Lower leg skin (tissue), 4 donors: ENCODE measurements at regions not wholly inside any gene's neighbourhood (a gene's known extent, or its start where the extent isn't known, plus 50 kb on each side); places are given as distances from the start of the nearest gene placed in this dataset.

Source experiments
- DNase-seq, 2 donors: peaks; one replicate each; pipeline ENCODE4 v3.0.0-alpha.2; 2019; ENCODE audit warnings: low spot score in 2 of 2
- H3K4me3 ChIP-seq: fragments of 200-600 bp; sonication (generic); 2 replicates; pipeline ENCODE4 v1.5.1; 2017; ENCODE audit warnings: mild to moderate bottlenecking, low read depth; ENCODE audit not compliant: poor library complexity, severe bottlenecking
- POLR2A ChIP-seq, 2 donors: fragments of 450-650 bp; IDR thresholded peaks; one replicate each; pipeline ENCODE4 v1.6.1; 2016 to 2017; ENCODE audit warnings: antibody characterized with exemption in 2 of 2, mild to moderate bottlenecking in 1 of 2, moderate library complexity in 1 of 2
- WGBS, 2 donors: methylation state at CpG; one replicate each; pipeline ENCODE4 v1.1.5; 2018; 5-methylcytosine and 5-hydroxymethylcytosine counted together
- intact Hi-C: fragments of 100-400 bp; cut with DNase I; formaldehyde crosslinking; loops from one replicate; pipeline ENCODE4 v1.15.0; 2023; ENCODE audit warnings: low total_unique reads
- TF ChIP-seq, protein P1 (sequence below), 3 donors: fragments of 450-650 bp; IDR thresholded peaks; one replicate each; pipeline ENCODE4 v1.5.1; 2016; ENCODE audit warnings: antibody characterized with exemption in 3 of 3, mild to moderate bottlenecking in 3 of 3, moderate library complexity in 2 of 3

DNA sequence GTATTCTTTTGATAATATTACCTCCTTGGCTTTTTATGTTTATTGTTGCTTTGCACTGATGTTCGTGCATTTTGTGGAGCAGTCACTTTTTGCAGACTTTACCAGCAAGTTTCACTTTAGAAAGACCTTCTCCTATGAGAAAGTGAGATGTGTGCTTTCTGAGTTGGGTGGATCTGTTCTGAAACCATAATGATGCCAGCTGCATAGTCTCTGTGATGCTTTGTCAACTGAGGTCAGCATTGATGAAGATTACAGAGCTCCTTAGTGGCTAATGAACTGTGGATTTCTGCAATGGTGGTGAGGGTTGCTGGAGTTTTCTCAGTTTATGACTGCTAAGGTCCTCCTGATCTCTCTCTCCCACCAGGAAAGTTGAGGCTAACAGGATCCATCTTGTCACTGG lies 309.9 kb upstream of the SLITRK6 start:
- H3K4me3 ChIP-seq, result no peak overlapping the region
- no peak for DNase-seq
- intact Hi-C loops, result no loop called here
- TF ChIP-seq POLR2A (IDR thresholded peaks at IDR 0.05), result no peak
- TF ChIP-seq, protein P1, sequence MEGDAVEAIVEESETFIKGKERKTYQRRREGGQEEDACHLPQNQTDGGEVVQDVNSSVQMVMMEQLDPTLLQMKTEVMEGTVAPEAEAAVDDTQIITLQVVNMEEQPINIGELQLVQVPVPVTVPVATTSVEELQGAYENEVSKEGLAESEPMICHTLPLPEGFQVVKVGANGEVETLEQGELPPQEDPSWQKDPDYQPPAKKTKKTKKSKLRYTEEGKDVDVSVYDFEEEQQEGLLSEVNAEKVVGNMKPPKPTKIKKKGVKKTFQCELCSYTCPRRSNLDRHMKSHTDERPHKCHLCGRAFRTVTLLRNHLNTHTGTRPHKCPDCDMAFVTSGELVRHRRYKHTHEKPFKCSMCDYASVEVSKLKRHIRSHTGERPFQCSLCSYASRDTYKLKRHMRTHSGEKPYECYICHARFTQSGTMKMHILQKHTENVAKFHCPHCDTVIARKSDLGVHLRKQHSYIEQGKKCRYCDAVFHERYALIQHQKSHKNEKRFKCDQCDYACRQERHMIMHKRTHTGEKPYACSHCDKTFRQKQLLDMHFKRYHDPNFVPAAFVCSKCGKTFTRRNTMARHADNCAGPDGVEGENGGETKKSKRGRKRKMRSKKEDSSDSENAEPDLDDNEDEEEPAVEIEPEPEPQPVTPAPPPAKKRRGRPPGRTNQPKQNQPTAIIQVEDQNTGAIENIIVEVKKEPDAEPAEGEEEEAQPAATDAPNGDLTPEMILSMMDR (IDR thresholded peaks at IDR 0.05), result no peak
- 82 to 87% methylated on average over 1 of the region's 1 CpG for WGBS, 2 donors

DNA sequence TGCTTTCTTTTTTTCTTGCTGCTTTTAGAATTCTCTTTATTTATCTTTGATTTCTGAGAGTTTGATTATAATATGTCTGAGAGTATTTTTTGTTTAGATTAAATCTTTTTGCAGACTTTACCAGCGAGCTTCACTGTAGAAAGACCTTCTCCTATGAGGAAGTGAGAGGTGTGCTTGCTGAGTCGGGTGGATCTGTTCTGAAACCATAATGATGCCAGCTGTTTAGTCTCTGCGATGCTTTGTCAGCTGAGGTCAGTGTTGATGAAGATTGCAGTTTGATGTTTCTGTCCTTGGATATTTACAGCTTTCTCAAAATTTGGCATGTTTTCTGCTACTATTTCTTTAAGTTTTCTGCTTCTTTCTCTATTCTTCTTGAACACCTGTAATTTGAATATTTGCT lies 309.1 kb upstream of the SLITRK6 start:
- 67 to 77% methylated on average over 3 of the region's 3 CpGs for WGBS, 2 donors
- intact Hi-C loops, result no loop called here

DNA sequence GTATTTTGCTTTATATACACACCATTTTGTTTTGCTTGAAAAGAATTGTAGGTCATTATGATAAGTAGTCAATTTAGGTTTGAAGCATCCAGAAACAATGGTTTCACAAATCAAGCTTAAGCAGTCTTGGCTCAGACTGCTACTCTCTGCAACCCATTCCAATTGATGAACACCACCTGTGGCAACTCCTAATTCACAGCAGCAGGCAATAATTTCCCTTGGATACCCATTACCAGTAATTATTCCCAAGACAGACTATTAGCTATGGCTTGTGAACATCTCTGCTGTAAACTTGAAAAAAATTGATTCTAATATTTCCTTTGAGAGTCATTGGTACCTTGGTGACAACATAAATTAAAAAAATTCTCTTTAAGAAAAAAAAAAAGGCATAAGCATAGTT lies 299.3 kb upstream of the SLITRK6 start:
- no peak overlapping the region for H3K4me3 ChIP-seq
- no peak for DNase-seq
- no peak for TF ChIP-seq POLR2A (IDR thresholded peaks at IDR 0.05)
- intact Hi-C loops, result no loop called here

More for the DNA sequence above, 309.1 kb upstream of the SLITRK6 start:
- no peak overlapping the region for H3K4me3 ChIP-seq
- DNase-seq, result no peak
- TF ChIP-seq, protein P1 (IDR thresholded peaks at IDR 0.05), result no peak
- TF ChIP-seq POLR2A (IDR thresholded peaks at IDR 0.05), result no peak

DNA sequence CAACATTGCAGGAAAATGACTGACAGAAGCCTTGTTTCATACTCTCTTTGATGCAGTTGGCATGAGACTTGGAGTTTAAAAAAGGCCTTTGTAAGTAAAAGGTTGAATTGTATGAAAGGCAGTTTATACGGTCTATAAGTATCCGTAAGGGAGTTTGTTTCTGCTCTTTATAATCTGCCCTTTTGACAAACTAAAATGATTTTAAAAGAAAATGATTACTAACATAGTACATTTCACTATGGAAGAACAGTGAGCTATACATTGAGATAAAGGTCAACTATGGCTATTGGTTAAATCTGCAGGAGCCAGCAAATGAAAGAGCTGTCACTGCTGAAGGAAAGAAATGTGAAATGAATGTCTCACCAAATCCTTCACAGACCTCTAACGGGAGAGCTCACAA lies 296.1 kb upstream of the SLITRK6 start:
- DNase-seq, result no peak
- intact Hi-C loops, result no loop called here
- no peak overlapping the region for H3K4me3 ChIP-seq
- WGBS, 2 donors, result 71 to 79% methylated on average over 3 of the region's 3 CpGs
- TF ChIP-seq, protein P1 (IDR thresholded peaks at IDR 0.05), result no peak
- TF ChIP-seq POLR2A (IDR thresholded peaks at IDR 0.05), result no peak

DNA sequence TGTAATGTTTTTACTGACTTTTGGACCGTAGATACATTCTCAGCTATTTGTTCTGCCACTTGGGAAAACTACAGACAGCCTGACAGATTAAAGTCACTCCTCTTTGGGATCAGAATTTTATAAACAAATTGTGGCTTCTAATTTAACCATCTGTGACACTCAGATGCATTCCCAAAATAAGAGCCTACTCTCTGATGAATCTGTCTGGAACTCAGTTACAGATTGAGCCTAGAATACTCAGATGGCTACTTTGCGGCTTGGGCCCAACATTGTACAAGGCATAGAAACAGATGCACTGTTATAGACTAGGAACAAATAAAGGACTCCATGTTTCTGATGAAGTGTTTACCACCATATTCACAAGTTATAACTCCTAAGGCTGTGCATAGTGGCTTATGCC lies 291.0 kb upstream of the SLITRK6 start:
- no peak for TF ChIP-seq POLR2A (IDR thresholded peaks at IDR 0.05)
- TF ChIP-seq, protein P1 (IDR thresholded peaks at IDR 0.05), result no peak
- intact Hi-C loops, result no loop called here
- WGBS, 2 donors, result 33 to 56% methylated on average over 2 of the region's 2 CpGs
- DNase-seq, result no peak
- H3K4me3 ChIP-seq, result no peak overlapping the region

DNA sequence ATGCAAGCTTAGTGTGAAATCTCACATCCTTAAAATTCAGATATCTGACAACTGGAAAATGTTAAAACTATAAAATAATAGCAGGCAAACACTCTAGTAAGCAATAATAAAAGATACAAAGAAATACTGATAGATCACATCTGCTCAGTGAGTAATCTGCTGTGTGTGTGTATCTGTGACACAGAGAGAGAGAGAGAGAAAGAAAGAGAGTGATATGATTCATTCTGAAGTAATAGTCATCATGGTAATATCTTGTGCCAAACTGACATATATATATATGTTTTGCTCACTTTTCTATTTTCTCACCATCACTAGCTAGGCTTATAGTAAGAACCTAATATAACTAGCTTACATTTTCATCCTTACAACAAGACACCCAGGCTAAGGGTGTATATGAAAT lies 288.0 kb upstream of the SLITRK6 start:
- DNase-seq, result no peak
- H3K4me3 ChIP-seq, result no peak overlapping the region
- TF ChIP-seq POLR2A (IDR thresholded peaks at IDR 0.05), result no peak
- TF ChIP-seq, protein P1 (IDR thresholded peaks at IDR 0.05), result no peak
- intact Hi-C loops, result no loop called here
